Suprapubic skin (tissue), 4 donors: ENCODE measurements at regions not wholly inside any gene's neighbourhood (a gene's known extent, or its start where the extent isn't known, plus 50 kb on each side); places are given as distances from the start of the nearest gene placed in this dataset.

Source experiments
- DNase-seq, 2 donors: peaks; one replicate each; pipeline ENCODE4 v3.0.0-alpha.2; 2019; ENCODE audit warnings: low spot score in 2 of 2
- H3K27ac ChIP-seq: fragments of 200-600 bp; sonication (generic); one replicate; pipeline ENCODE4 v1.5.1; 2019
- H3K27me3 ChIP-seq: fragments of 200-600 bp; sonication (generic); one replicate; pipeline ENCODE4 v1.5.1; 2019
- H3K36me3 ChIP-seq: fragments of 200-600 bp; sonication (generic); one replicate; pipeline ENCODE4 v1.5.1; 2019
- H3K4me1 ChIP-seq: fragments of 200-600 bp; sonication (generic); one replicate; pipeline ENCODE4 v1.5.1; 2019
- H3K4me3 ChIP-seq: fragments of 200-600 bp; sonication (generic); one replicate; pipeline ENCODE4 v1.5.1; 2019; ENCODE audit warnings: mild to moderate bottlenecking
- H3K9me3 ChIP-seq: fragments of 200-600 bp; sonication (generic); one replicate; pipeline ENCODE4 v1.5.1; 2019
- EP300 ChIP-seq: sonication (generic); formaldehyde crosslinking; IDR thresholded peaks from one replicate; pipeline ENCODE4 v1.6.1; 2017; ENCODE audit warnings: antibody characterized with exemption
- POLR2A ChIP-seq, 2 donors: fragments of 450-650 bp; IDR thresholded peaks; one replicate each; pipeline ENCODE4 v1.6.1; 2017; ENCODE audit warnings: antibody characterized with exemption in 2 of 2, mild to moderate bottlenecking in 2 of 2, moderate library complexity in 2 of 2
- POLR2AphosphoS5 ChIP-seq, 3 donors: sonication (generic); formaldehyde crosslinking; IDR thresholded peaks; one replicate each; pipeline ENCODE4 v1.6.1; 2017; ENCODE audit warnings: antibody characterized with exemption in 3 of 3
- WGBS: methylation state at CpG from one replicate; pipeline ENCODE4 v1.1.5; 2018; 5-methylcytosine and 5-hydroxymethylcytosine counted together
- TF ChIP-seq, protein P1 (sequence below), 2 donors: fragments of 200-600 bp in 1 of 2; fragments of 450-650 bp in 1 of 2; sonication (generic) in 1 of 2; IDR thresholded peaks; one replicate each; pipeline ENCODE4 v1.5.1; 2016 to 2019; ENCODE audit warnings: antibody characterized with exemption in 2 of 2, mild to moderate bottlenecking in 1 of 2, moderate library complexity in 1 of 2

DNA sequence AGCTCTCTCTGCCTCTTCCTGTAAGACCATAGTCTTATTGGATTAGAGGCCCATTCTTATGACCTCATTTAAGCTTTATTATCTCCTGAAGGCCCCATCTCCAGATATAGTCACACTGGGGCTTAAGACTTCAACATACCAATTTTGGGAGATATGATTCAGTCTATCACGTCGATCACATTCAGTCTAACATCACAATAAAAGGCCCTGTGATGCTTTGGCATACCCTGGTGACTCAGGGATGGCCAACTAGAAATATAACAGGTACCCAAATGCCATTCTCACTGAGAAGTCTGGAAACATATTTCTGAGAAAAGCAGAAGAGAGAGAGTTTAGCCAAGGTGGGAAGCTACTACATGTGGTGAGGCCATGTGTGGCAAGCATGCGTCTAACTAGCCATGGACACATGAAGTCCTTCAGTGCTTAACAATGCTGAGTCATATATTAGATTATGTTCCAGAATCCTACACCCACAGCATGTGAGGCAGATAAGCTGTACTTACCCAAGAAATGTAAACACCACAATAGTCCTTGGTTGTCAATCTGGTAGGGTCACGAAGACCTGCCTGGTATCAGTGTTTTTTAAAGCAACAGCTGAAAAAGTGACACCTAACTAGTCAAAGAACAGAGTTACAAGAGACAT is 485.1 kb downstream of the FOXO1 start:
- H3K4me1 ChIP-seq: peaks cover 3% of the 10 kb centered on the region
- H3K9me3 ChIP-seq: no peaks in the 10 kb centered on the region
- no peak for DNase-seq
- no peaks in the 10 kb centered on the region for H3K27me3 ChIP-seq
- no peaks in the 10 kb centered on the region for H3K36me3 ChIP-seq
- 94% methylated on average over 4 of the region's 4 CpGs for WGBS
- H3K4me3 ChIP-seq: no peak overlapping the region
- TF ChIP-seq POLR2A (IDR thresholded peaks at IDR 0.05) (no peak), EP300 (no peak), POLR2AphosphoS5 (IDR thresholded peaks at IDR 0.05) (no peak)
- TF ChIP-seq, protein P1, sequence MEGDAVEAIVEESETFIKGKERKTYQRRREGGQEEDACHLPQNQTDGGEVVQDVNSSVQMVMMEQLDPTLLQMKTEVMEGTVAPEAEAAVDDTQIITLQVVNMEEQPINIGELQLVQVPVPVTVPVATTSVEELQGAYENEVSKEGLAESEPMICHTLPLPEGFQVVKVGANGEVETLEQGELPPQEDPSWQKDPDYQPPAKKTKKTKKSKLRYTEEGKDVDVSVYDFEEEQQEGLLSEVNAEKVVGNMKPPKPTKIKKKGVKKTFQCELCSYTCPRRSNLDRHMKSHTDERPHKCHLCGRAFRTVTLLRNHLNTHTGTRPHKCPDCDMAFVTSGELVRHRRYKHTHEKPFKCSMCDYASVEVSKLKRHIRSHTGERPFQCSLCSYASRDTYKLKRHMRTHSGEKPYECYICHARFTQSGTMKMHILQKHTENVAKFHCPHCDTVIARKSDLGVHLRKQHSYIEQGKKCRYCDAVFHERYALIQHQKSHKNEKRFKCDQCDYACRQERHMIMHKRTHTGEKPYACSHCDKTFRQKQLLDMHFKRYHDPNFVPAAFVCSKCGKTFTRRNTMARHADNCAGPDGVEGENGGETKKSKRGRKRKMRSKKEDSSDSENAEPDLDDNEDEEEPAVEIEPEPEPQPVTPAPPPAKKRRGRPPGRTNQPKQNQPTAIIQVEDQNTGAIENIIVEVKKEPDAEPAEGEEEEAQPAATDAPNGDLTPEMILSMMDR (IDR thresholded peaks at IDR 0.05): no peak
- H3K27ac ChIP-seq: no peak overlapping the region

DNA sequence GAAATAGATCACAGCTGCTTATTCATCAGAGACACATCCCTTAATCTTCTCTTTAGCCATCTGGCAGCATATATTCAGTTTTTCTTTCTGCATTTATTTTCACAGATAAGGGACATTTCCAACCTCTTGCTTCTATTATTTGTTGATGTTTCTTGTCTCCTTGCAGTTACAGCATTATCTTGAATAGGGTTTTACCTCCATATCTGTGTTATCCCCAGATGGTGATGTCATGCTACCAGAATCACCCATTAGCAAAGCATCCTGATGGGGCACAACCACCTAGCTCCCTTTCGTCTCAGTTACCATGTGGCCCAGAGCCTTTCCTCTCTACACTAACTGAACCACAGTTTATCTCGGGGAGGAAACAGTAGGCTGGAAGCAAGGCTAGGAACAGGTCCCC is 483.9 kb downstream of the FOXO1 start:
- no peak for DNase-seq
- Histone ChIP-seq H3K27me3 (no peaks in the 10 kb centered on the region), H3K4me3 (no peak overlapping the region), H3K4me1 (peaks cover 5% of the 10 kb centered on the region), H3K27ac (no peak overlapping the region), H3K9me3 (no peaks in the 10 kb centered on the region), H3K36me3 (no peaks in the 10 kb centered on the region)
- WGBS: 91% methylated on average over 2 of the region's 2 CpGs
- TF ChIP-seq EP300: no peak
- TF ChIP-seq POLR2AphosphoS5 (IDR thresholded peaks at IDR 0.05): no peak
- TF ChIP-seq POLR2A (IDR thresholded peaks at IDR 0.05): no peak
- TF ChIP-seq, protein P1 (IDR thresholded peaks at IDR 0.05): no peak

DNA sequence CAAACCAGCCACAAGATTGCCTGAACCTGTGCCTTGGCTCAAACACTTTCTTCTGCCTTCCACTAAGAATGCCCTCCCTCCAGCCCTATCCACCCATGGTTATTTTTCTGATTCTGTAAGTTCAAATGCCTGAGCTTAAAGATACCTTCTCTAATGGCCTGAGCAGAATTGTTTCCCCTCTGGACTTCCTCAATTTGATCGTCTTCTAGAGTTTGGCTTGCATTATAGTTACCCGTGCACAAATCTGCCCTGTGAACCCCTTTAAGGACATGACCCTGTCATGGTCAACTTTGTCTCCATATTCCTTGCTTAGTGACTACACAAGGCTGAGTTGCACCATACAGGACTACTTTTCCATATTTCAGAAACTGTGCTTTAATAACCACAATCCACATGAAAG is 481.0 kb downstream of the FOXO1 start:
- Histone ChIP-seq H3K27ac (no peak overlapping the region), H3K4me3 (no peak overlapping the region), H3K9me3 (no peaks in the 10 kb centered on the region), H3K36me3 (no peaks in the 10 kb centered on the region), H3K27me3 (no peaks in the 10 kb centered on the region), H3K4me1 (peaks cover 29% of the 10 kb centered on the region)
- TF ChIP-seq POLR2AphosphoS5 (IDR thresholded peaks at IDR 0.05) (no peak), POLR2A (IDR thresholded peaks at IDR 0.05) (no peak), EP300 (no peak)
- TF ChIP-seq, protein P1 (IDR thresholded peaks at IDR 0.05): no peak
- no peak for DNase-seq
- WGBS: 90% methylated on average over 2 of the region's 2 CpGs

DNA sequence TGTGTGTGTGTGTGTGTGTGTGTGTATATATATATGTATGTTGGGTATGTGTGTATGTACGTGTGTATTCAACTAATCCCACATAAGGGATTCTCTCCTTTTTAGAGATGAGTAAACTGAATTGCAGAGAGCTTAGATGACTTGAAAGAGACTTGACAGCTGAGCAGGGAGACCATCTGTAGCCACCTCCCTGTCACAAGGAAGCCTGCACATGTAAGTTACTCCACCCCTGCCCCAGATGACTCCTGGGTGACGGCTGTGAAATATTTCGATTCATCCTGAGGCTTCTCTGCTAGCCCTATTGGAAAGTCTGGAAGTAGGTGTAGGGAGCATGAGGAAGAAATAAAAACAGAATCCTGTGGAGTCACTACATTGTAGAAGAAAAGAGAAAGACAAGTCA is 480.4 kb downstream of the FOXO1 start:
- TF ChIP-seq POLR2A (IDR thresholded peaks at IDR 0.05) (no peak), POLR2AphosphoS5 (IDR thresholded peaks at IDR 0.05) (no peak), EP300 (no peak)
- TF ChIP-seq, protein P1 (IDR thresholded peaks at IDR 0.05): no peak
- Histone ChIP-seq H3K36me3 (no peaks in the 10 kb centered on the region), H3K4me1 (peaks cover 35% of the 10 kb centered on the region), H3K4me3 (no peak overlapping the region), H3K27ac (no peak overlapping the region), H3K27me3 (no peaks in the 10 kb centered on the region), H3K9me3 (no peaks in the 10 kb centered on the region)
- DNase-seq: no peak
- 70% methylated on average over 3 of the region's 3 CpGs for WGBS

DNA sequence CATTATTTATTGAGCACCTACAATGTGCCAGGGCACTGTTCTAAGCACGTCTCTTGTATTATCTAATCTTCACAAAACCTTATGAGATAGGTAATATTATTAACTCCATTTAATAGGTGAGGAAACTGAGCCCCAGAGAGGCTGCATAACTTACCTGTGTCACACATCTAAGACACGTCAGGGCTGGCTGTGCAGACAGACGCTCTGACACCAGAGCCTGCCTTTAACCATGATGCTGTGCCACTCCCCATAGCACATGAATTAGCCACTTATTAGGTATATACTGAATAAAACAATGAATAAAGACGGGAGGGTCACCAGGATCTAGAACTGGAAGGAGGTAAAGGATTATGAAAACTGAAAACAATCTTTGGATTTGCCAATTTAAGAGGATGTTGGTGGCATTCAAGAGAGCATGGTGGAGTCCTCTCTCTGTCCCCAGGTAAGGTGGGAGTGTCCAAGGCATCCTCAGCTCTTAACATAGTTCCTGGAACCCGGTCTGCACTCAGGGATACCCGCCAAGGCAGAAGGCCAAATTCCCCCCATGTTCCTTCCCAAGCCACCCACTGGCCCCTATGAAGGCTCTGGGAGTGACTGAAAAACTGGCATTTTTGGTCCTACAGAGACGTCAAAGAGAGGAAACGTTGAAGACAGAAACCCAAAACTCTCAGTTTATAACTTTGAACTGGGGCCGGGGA is 479.7 kb downstream of the FOXO1 start:
- Histone ChIP-seq H3K4me3 (no peak overlapping the region), H3K27me3 (no peaks in the 10 kb centered on the region), H3K36me3 (no peaks in the 10 kb centered on the region), H3K27ac (no peak overlapping the region), H3K9me3 (no peaks in the 10 kb centered on the region), H3K4me1 (peaks cover 43% of the 10 kb centered on the region)
- DNase-seq: no peak
- TF ChIP-seq POLR2AphosphoS5 (IDR thresholded peaks at IDR 0.05): no peak
- TF ChIP-seq, protein P1 (IDR thresholded peaks at IDR 0.05): no peak
- TF ChIP-seq EP300: no peak
- no peak for TF ChIP-seq POLR2A (IDR thresholded peaks at IDR 0.05)
- WGBS: 78% methylated on average over 9 of the region's 9 CpGs
